MM.1S (cell line): ENCODE measurements at regions not wholly inside any gene's neighbourhood (a gene's known extent, or its start where the extent isn't known, plus 50 kb on each side); places are given as distances from the start of the nearest gene placed in this dataset.

Experiments
- DNase-seq: peaks from one replicate; pipeline ENCODE4 v3.0.0-alpha.2; 2015
- H2AFZ ChIP-seq: fragments of 300-600 bp; sonication (generic); 2 replicates; pipeline ENCODE4 v1.6.0; 2016; ENCODE audit warnings: antibody characterized with exemption, low read length
- H3F3A ChIP-seq: fragments of 300-600 bp; sonication (generic); 2 replicates; pipeline ENCODE4 v1.6.1; 2016; ENCODE audit warnings: mild to moderate bottlenecking, antibody characterized with exemption, low read length, moderate library complexity, mixed read lengths; ENCODE audit not compliant: insufficient read depth
- H3K27ac ChIP-seq: fragments of 300-600 bp; sonication (generic); 2 replicates; pipeline ENCODE4 v1.5.1; 2016; ENCODE audit warnings: mild to moderate bottlenecking, low read length
- H3K27me3 ChIP-seq: fragments of 300-600 bp; sonication (generic); replicated peaks from 2 replicates; pipeline ENCODE4 v1.6.0; 2016; ENCODE audit warnings: low read length; ENCODE audit not compliant: insufficient read depth
- H3K36me3 ChIP-seq: fragments of 300-600 bp; sonication (generic); replicated peaks from 2 replicates; pipeline ENCODE4 v1.6.1; 2016; ENCODE audit warnings: mild to moderate bottlenecking, low read length, mixed read lengths; ENCODE audit not compliant: insufficient read depth
- H3K4me1 ChIP-seq: fragments of 300-600 bp; sonication (generic); 2 replicates; pipeline ENCODE4 v1.6.1; 2016; ENCODE audit warnings: low read length, mixed read lengths
- H3K4me2 ChIP-seq: fragments of 300-600 bp; sonication (generic); 2 replicates; pipeline ENCODE4 v1.6.0; 2016; ENCODE audit warnings: low read depth, low read length
- H3K4me3 ChIP-seq: fragments of 300-600 bp; sonication (generic); 2 replicates; pipeline ENCODE4 v1.5.1; 2016; ENCODE audit warnings: low read length, mixed read lengths
- H3K79me2 ChIP-seq: fragments of 300-600 bp; sonication (generic); 2 replicates; pipeline ENCODE4 v1.6.1; 2016; ENCODE audit warnings: mixed run types, low read length, mixed read lengths
- H3K9ac ChIP-seq: fragments of 300-600 bp; sonication (generic); 2 replicates; pipeline ENCODE4 v1.6.1; 2016; ENCODE audit warnings: low read length, mixed read lengths
- H3K9me2 ChIP-seq: fragments of 300-600 bp; sonication (generic); replicated peaks from 2 replicates; pipeline ENCODE4 v1.6.1; 2016; ENCODE audit warnings: mild to moderate bottlenecking, low read length, mixed read lengths; ENCODE audit not compliant: insufficient read depth
- H3K9me3 ChIP-seq: fragments of 300-600 bp; sonication (generic); replicated peaks from 2 replicates; pipeline ENCODE4 v1.6.1; 2016; ENCODE audit warnings: mild to moderate bottlenecking, low read length, mixed read lengths; ENCODE audit not compliant: insufficient read depth
- H4K20me1 ChIP-seq: fragments of 300-600 bp; sonication (generic); 2 replicates; pipeline ENCODE4 v1.6.1; 2016; ENCODE audit warnings: mild to moderate bottlenecking, low read length, moderate library complexity, mixed read lengths; ENCODE audit not compliant: insufficient read depth
- EZH2 ChIP-seq: fragments of 300-600 bp; sonication (generic); optimal IDR thresholded peaks from 2 replicates; pipeline ENCODE3; 2017; ENCODE audit warnings: low read depth, mild to moderate bottlenecking, antibody characterized with exemption, low read length, mixed read lengths
- EZH2phosphoT487 ChIP-seq: fragments of 300-600 bp; sonication (generic); IDR thresholded peaks from 2 replicates; pipeline ENCODE4 v1.6.1; 2018; ENCODE audit warnings: antibody characterized with exemption, low read length
- TF ChIP-seq, protein P1 (sequence below): fragments of 300-600 bp; sonication (generic); IDR thresholded peaks from 2 replicates; pipeline ENCODE4 v1.5.1; 2016; ENCODE audit warnings: antibody characterized with exemption, low read length, mixed read lengths

GRCh38 chr1:221074332-221074731 is 195.1 kb downstream of the HLX start:
- no peak overlapping the region for H3K9ac ChIP-seq
- no peaks in the 10 kb centered on the region for H3K9me2 ChIP-seq
- no peaks in the 10 kb centered on the region for H3K4me1 ChIP-seq
- DNase-seq, result no peak
- no peak overlapping the region for H3K4me3 ChIP-seq
- H3F3A ChIP-seq, result no peaks in the 10 kb centered on the region
- no peaks in the 10 kb centered on the region for H3K9me3 ChIP-seq
- H4K20me1 ChIP-seq, result no peaks in the 10 kb centered on the region
- H3K27me3 ChIP-seq, result no peaks in the 10 kb centered on the region
- no peak overlapping the region for H3K27ac ChIP-seq
- H3K4me2 ChIP-seq, result no peak overlapping the region
- no peaks in the 10 kb centered on the region for H3K36me3 ChIP-seq
- no peak for TF ChIP-seq EZH2
- TF ChIP-seq, protein P1, sequence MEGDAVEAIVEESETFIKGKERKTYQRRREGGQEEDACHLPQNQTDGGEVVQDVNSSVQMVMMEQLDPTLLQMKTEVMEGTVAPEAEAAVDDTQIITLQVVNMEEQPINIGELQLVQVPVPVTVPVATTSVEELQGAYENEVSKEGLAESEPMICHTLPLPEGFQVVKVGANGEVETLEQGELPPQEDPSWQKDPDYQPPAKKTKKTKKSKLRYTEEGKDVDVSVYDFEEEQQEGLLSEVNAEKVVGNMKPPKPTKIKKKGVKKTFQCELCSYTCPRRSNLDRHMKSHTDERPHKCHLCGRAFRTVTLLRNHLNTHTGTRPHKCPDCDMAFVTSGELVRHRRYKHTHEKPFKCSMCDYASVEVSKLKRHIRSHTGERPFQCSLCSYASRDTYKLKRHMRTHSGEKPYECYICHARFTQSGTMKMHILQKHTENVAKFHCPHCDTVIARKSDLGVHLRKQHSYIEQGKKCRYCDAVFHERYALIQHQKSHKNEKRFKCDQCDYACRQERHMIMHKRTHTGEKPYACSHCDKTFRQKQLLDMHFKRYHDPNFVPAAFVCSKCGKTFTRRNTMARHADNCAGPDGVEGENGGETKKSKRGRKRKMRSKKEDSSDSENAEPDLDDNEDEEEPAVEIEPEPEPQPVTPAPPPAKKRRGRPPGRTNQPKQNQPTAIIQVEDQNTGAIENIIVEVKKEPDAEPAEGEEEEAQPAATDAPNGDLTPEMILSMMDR, result no peak
- TF ChIP-seq EZH2phosphoT487, result no peak
- H2AFZ ChIP-seq, result no peak overlapping the region
- no peaks in the 10 kb centered on the region for H3K79me2 ChIP-seq

- DNase-seq, result no peak
- H2AFZ ChIP-seq, result no peak overlapping the region
- no peaks in the 10 kb centered on the region for H4K20me1 ChIP-seq
- H3F3A ChIP-seq, result no peaks in the 10 kb centered on the region
- H3K4me2 ChIP-seq, result no peak overlapping the region
- no peaks in the 10 kb centered on the region for H3K4me1 ChIP-seq
- H3K36me3 ChIP-seq, result no peaks in the 10 kb centered on the region
- H3K9me3 ChIP-seq, result no peaks in the 10 kb centered on the region
- H3K27ac ChIP-seq, result no peak overlapping the region
- no peak overlapping the region for H3K9ac ChIP-seq
- no peak for TF ChIP-seq EZH2phosphoT487
- TF ChIP-seq EZH2, result no peak
- TF ChIP-seq, protein P1, result no peak
- no peaks in the 10 kb centered on the region for H3K27me3 ChIP-seq
- H3K79me2 ChIP-seq, result no peaks in the 10 kb centered on the region
- H3K9me2 ChIP-seq, result no peaks in the 10 kb centered on the region
- no peak overlapping the region for H3K4me3 ChIP-seq
Observed at GRCh38 chr1:221075911-221076310, 196.7 kb downstream of the HLX start.

GRCh38 chr1:221076391-221076811 is 197.2 kb downstream of the HLX start:
- Histone ChIP-seq H3K9me2 (no peaks in the 10 kb centered on the region), H3K27ac (no peak overlapping the region), H3K36me3 (no peaks in the 10 kb centered on the region), H3K27me3 (no peaks in the 10 kb centered on the region), H3K9me3 (no peaks in the 10 kb centered on the region), H3K4me2 (no peak overlapping the region), H3K4me3 (no peak overlapping the region), H3K9ac (no peak overlapping the region), H4K20me1 (no peaks in the 10 kb centered on the region), H3K4me1 (no peaks in the 10 kb centered on the region), H3F3A (no peaks in the 10 kb centered on the region), H3K79me2 (no peaks in the 10 kb centered on the region), H2AFZ (no peak overlapping the region)
- TF ChIP-seq EZH2phosphoT487 (no peak), EZH2 (no peak)
- TF ChIP-seq, protein P1, result no peak
- no peak for DNase-seq
